K562 (cell line): ENCODE measurements at regions not wholly inside any gene's neighbourhood (a gene's known extent, or its start where the extent isn't known, plus 50 kb on each side); places are given as distances from the start of the nearest gene placed in this dataset.

Experiments used
- ATAC-seq: fragments of 200-7000 bp; cut with Tn5 transposase; 3 replicates; pipeline ENCODE4 v1.9.1; 2020; ENCODE audit warnings: moderate library complexity
- BruUV-seq: library from RNA; stranded (reverse); fragments of 400-500 nt; replicated peaks from 2 replicates; lab custom pipeline; 2021; lab: Mats Ljungman, UMichigan
- CTCF ChIA-PET: fragments of 300-600 bp; formaldehyde crosslinking; extraction: SDS; loops from one replicate; lab custom pipeline; 2021; ENCODE audit warnings: low intra/inter-chr PET ratio; lab: Yijun Ruan, JAX
- POLR2A ChIA-PET: fragments of 300-600, 350-650 bp; sonication (Branson Sonifier 250); formaldehyde crosslinking; extraction: SDS; loops from one replicate; lab custom pipeline; 2021; ENCODE audit warnings: antibody characterized with exemption, inconsistent platforms; lab: Yijun Ruan, JAX
- DNase-seq, 4 experiments: peaks; one replicate each; pipeline versions ENCODE4 v3.0.0 to v3.0.0-alpha.2; 2011 to 2018; ENCODE audit warnings: low spot score in 3 of 4, mixed read lengths in 3 of 4; ENCODE audit errors: extremely low read depth in 1 of 4
- FAIRE-seq: peaks from 2 replicates; lab custom pipeline; 2011; peaks lifted over from hg19 to GRCh38; lab: Jason Lieb, UNC
- H2AFZ ChIP-seq: 2 replicates; pipeline ENCODE4 v1.6.0; 2011; ENCODE audit warnings: low read depth, low read length, control low read depth, inconsistent platforms
- H3K27ac ChIP-seq: fragments of 200-600 bp; 3 replicates; pipeline ENCODE4 v1.8.0; 2011; ENCODE audit warnings: low read depth, mild to moderate bottlenecking, control low read depth, inconsistent platforms, low read length, moderate library complexity, mixed read lengths; ENCODE audit errors: extremely low read depth
- H3K27me3 ChIP-seq, 2 experiments: fragments of 300-600 bp in 1 of 2; 2 replicates in 1 of 2; 3 replicates in 1 of 2; pipeline versions ENCODE4 v1.6.0 to v1.8.0; 2011; ENCODE audit warnings: inconsistent platforms in 2 of 2, low read length in 2 of 2, mild to moderate bottlenecking in 1 of 2, mixed read lengths in 1 of 2, moderate library complexity in 1 of 2; ENCODE audit not compliant: control insufficient read depth in 2 of 2, insufficient read depth in 2 of 2
- H3K36me3 ChIP-seq: fragments of 300-600 bp; 3 replicates; pipeline ENCODE4 v1.8.0; 2011; ENCODE audit warnings: mild to moderate bottlenecking, low read length, inconsistent platforms; ENCODE audit not compliant: control insufficient read depth, insufficient read depth
- H3K4me1 ChIP-seq, 2 experiments: fragments of 200-600 bp in 1 of 2; replicated peaks in 1 of 2; 2 replicates in 1 of 2; 3 replicates in 1 of 2; pipeline versions ENCODE4 v1.5.1 to v1.8.0; 2011; ENCODE audit warnings: inconsistent platforms in 2 of 2, low read length in 2 of 2, mild to moderate bottlenecking in 1 of 2, mixed read lengths in 1 of 2, moderate library complexity in 1 of 2; ENCODE audit not compliant: control insufficient read depth in 2 of 2, insufficient read depth in 2 of 2
- H3K4me2 ChIP-seq: 2 replicates; pipeline ENCODE4 v1.6.1; 2011; ENCODE audit warnings: low read length, control low read depth, inconsistent platforms, mixed read lengths; ENCODE audit not compliant: insufficient read depth
- H3K4me3 ChIP-seq: fragments of 200-600 bp; sonication (generic), shearing (Covaris generic); 2 replicates; pipeline ENCODE4 v1.5.1; 2016; ENCODE audit warnings: control low read depth, inconsistent platforms
- H3K79me2 ChIP-seq: fragments of 200-600 bp; 3 replicates; pipeline ENCODE4 v1.8.0; 2011; ENCODE audit warnings: low read length, inconsistent platforms; ENCODE audit not compliant: control insufficient read depth, insufficient read depth
- H3K9ac ChIP-seq, 2 experiments: 2 replicates each; pipeline versions ENCODE4 v1.6.0 to v1.6.1; 2011; ENCODE audit warnings: low read depth in 2 of 2, low read length in 2 of 2, control low read depth in 1 of 2, inconsistent platforms in 1 of 2, mild to moderate bottlenecking in 1 of 2, mixed read lengths in 1 of 2; ENCODE audit not compliant: insufficient read depth in 1 of 2
- H3K9me1 ChIP-seq: one replicate; pipeline ENCODE4 v1.6.0; 2011; ENCODE audit warnings: inconsistent platforms, mild to moderate bottlenecking, low read length, moderate library complexity; ENCODE audit not compliant: control insufficient read depth, insufficient read depth
- H3K9me3 ChIP-seq: replicated peaks from 2 replicates; pipeline ENCODE4 v1.5.1; 2011; ENCODE audit warnings: low read depth, low read length, inconsistent platforms; ENCODE audit not compliant: control insufficient read depth, insufficient read depth
- H4K20me1 ChIP-seq: replicated peaks from 2 replicates; pipeline ENCODE4 v1.6.1; 2011; ENCODE audit warnings: low read length, inconsistent platforms, mixed read lengths; ENCODE audit not compliant: control insufficient read depth, insufficient read depth
- FUS ChIP-seq: fragments of 200-400 bp; formaldehyde crosslinking; optimal IDR thresholded peaks from 2 replicates; pipeline ENCODE3; 2017; ENCODE audit warnings: low read depth, low read length
- GMEB1 ChIP-seq: fragments of 250-450 bp; sonication (Bioruptor Pico); IDR thresholded peaks from 2 replicates; pipeline ENCODE4 v1.4.0; 2020; ENCODE audit warnings: mild to moderate bottlenecking
- HES1 ChIP-seq: fragments of 450-650 bp; IDR thresholded peaks from 2 replicates; pipeline ENCODE4 v1.6.1; 2016; ENCODE audit warnings: low read depth, mild to moderate bottlenecking, moderate library complexity
- MCM7 ChIP-seq, 2 experiments: fragments of 450-650 bp; IDR thresholded peaks; 2 replicates each; pipeline ENCODE4 v1.6.1; 2016 to 2018
- MITF ChIP-seq: IDR thresholded peaks from 2 replicates; pipeline ENCODE4 v1.6.1; 2014; ENCODE audit warnings: antibody characterized with exemption
- RNF2 ChIP-seq: sonication (generic); IDR thresholded peaks from 2 replicates; pipeline ENCODE4 v1.6.1; 2016
- ZNF134 ChIP-seq: fragments of 250-450 bp; sonication (Bioruptor Pico); conservative IDR thresholded peaks from 2 replicates; pipeline ENCODE4 v1.4.0; 2020
- ZNF407 ChIP-seq: fragments of 450-650 bp; IDR thresholded peaks from 2 replicates; pipeline ENCODE4 v1.6.1; 2016; ENCODE audit warnings: low read depth
- WGBS: fragments of 100-300 bp; shearing (Covaris generic); methylation state at CpG from one replicate; pipeline ENCODE4 v1.1.6; 2016; ENCODE audit warnings: low coverage, mixed read lengths; ENCODE audit not compliant: insufficient coverage; ENCODE audit errors: missing lambda C conversion rate; 5-methylcytosine and 5-hydroxymethylcytosine counted together
- in situ Hi-C: fragments of 300-500 bp; cut with MboI; formaldehyde crosslinking; loops from 4 replicates; pipeline ENCODE4 v1.15.0; 2018; ENCODE audit warnings: inconsistent platforms, mixed read lengths
- intact Hi-C: fragments of 100-400 bp; cut with micrococcal nuclease; formaldehyde crosslinking; loops from 2 replicates; pipeline ENCODE4 v1.14.2; 2022

GRCh38 chr13:70703755-70704154 is 595.5 kb upstream of the KLHL1 start:
- Histone ChIP-seq H3K27me3 (no peaks in the 10 kb centered on the region), H2AFZ (no peak overlapping the region), H4K20me1 (no peaks in the 10 kb centered on the region), H3K36me3 (no peaks in the 10 kb centered on the region), H3K9me1 (no peaks in the 10 kb centered on the region), H3K9me3 (no peaks in the 10 kb centered on the region), H3K4me3 (no peak overlapping the region), H3K4me1 (no peaks in the 10 kb centered on the region), H3K79me2 (no peaks in the 10 kb centered on the region), H3K9ac (no peak overlapping the region), H3K4me2 (no peak overlapping the region), H3K27ac (no peak overlapping the region)
- ChIA-PET CTCF (no interaction called here), POLR2A (no interaction called here)
- intact Hi-C loops = no loop called here
- no peak for FAIRE-seq
- no peak for ATAC-seq
- 7% methylated on average over 2 of the region's 4 CpGs for whole genome bisulfite sequencing
- BruUV-seq = no TSS peak
- DNase-seq = no peak
- in situ Hi-C loops = no loop called here
- TF ChIP-seq GMEB1 (no peak), RNF2 (no peak), ZNF134 (no peak), HES1 (no peak), MCM7 (IDR thresholded peaks at IDR 0.05) (no peak), MITF (no peak), ZNF407 (no peak), FUS (no peak)
